Thyroid gland (tissue), 4 donors: ENCODE measurements at regions not wholly inside any gene's neighbourhood (a gene's known extent, or its start where the extent isn't known, plus 50 kb on each side); places are given as distances from the start of the nearest gene placed in this dataset.
A peak's percentile ranks its signal among the peaks of the same experiment; 100 is the strongest.

Experiments
- DNase-seq, 2 donors: peaks; one replicate each; pipeline ENCODE4 v3.0.0-alpha.2; 2019
- H3K27ac ChIP-seq, 3 donors: fragments of 200-600 bp; sonication (generic); 1 replicate in 2 of 3; 2 replicates in 1 of 3; pipeline ENCODE4 v1.5.1; 2016 to 2019; ENCODE audit warnings: mild to moderate bottlenecking in 1 of 3, moderate library complexity in 1 of 3
- H3K27me3 ChIP-seq: fragments of 200-600 bp; sonication (generic); one replicate; pipeline ENCODE4 v1.5.1; 2019
- H3K36me3 ChIP-seq, 2 donors: fragments of 200-600 bp; sonication (generic); one replicate each; pipeline ENCODE4 v1.5.1; 2016 to 2019
- H3K4me1 ChIP-seq, 2 donors: fragments of 200-600 bp; sonication (generic); one replicate each; pipeline ENCODE4 v1.5.1; 2017 to 2019
- H3K4me3 ChIP-seq, 3 donors: fragments of 200-600 bp; sonication (generic); replicated peaks in 1 of 3; 1 replicate in 2 of 3; 2 replicates in 1 of 3; pipeline ENCODE4 v1.5.1; 2016; ENCODE audit warnings: mild to moderate bottlenecking in 1 of 3
- H3K9me3 ChIP-seq: fragments of 200-600 bp; sonication (generic); one replicate; pipeline ENCODE4 v1.5.1; 2017
- POLR2A ChIP-seq, 2 donors: fragments of 450-650 bp; IDR thresholded peaks; one replicate each; pipeline ENCODE4 v1.6.1; 2017; ENCODE audit warnings: antibody characterized with exemption in 2 of 2, mild to moderate bottlenecking in 2 of 2, moderate library complexity in 1 of 2
- WGBS, 2 donors: methylation state at CpG; one replicate each; pipeline ENCODE4 v1.1.5; 2017; 5-methylcytosine and 5-hydroxymethylcytosine counted together
- intact Hi-C: fragments of 100-400 bp; cut with DNase I; formaldehyde crosslinking; loops from one replicate; pipeline ENCODE4 v1.15.1; 2023
- TF ChIP-seq, protein P1 (sequence below), 6 experiments: fragments of 200-600 bp in 3 of 6; fragments of 450-650 bp in 3 of 6; sonication (generic) in 3 of 6; IDR thresholded peaks; one replicate each; pipeline ENCODE4 v1.5.1; 2016 to 2019; ENCODE audit warnings: antibody characterized with exemption in 6 of 6, mild to moderate bottlenecking in 2 of 6, inconsistent platforms in 1 of 6, moderate library complexity in 1 of 6

DNA sequence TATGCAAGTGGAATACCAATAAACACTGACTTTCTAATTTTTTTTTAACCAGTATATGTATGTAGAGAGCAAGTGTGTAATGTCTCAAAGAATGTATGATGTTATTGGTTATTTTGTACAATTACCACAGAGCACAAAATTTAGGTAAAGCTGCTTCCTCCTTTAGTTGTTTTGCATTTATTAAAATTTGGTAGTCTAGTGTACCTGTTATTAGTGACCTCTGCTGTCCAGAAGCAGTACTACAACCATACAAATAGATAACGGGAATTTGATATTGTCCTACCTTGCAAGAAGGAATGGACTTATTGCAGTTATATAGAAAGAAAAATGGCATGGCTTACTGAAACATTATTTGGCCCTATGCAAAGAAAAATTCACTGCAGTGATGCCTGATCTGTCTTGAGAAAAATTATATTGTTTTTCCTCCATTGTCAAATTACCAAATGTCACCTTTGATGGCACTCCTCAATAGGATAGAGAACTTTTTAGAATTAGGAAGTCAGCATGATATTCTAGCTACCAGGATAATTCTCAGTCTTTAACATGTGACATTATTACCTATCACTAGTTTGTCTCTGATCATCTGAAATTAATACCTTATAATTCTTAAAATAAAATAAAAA is 153.9 kb upstream of the RMST start:
- Histone ChIP-seq H3K27me3 (no peaks in the 10 kb centered on the region), H3K9me3 (no peaks in the 10 kb centered on the region), H3K27ac (no peak overlapping the region), H3K36me3 (no peaks in the 10 kb centered on the region), H3K4me3 (no peak overlapping the region), H3K4me1 (no peaks in the 10 kb centered on the region)
- no peak for TF ChIP-seq POLR2A (IDR thresholded peaks at IDR 0.05)
- TF ChIP-seq, protein P1, sequence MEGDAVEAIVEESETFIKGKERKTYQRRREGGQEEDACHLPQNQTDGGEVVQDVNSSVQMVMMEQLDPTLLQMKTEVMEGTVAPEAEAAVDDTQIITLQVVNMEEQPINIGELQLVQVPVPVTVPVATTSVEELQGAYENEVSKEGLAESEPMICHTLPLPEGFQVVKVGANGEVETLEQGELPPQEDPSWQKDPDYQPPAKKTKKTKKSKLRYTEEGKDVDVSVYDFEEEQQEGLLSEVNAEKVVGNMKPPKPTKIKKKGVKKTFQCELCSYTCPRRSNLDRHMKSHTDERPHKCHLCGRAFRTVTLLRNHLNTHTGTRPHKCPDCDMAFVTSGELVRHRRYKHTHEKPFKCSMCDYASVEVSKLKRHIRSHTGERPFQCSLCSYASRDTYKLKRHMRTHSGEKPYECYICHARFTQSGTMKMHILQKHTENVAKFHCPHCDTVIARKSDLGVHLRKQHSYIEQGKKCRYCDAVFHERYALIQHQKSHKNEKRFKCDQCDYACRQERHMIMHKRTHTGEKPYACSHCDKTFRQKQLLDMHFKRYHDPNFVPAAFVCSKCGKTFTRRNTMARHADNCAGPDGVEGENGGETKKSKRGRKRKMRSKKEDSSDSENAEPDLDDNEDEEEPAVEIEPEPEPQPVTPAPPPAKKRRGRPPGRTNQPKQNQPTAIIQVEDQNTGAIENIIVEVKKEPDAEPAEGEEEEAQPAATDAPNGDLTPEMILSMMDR (IDR thresholded peaks at IDR 0.05): peak; percentile 53 to 90 (median 74)
- 10 to 23% methylated on average over 1 of the region's 1 CpG for WGBS, 2 donors
- intact Hi-C loops: no loop called here
- DNase-seq: no peak

DNA sequence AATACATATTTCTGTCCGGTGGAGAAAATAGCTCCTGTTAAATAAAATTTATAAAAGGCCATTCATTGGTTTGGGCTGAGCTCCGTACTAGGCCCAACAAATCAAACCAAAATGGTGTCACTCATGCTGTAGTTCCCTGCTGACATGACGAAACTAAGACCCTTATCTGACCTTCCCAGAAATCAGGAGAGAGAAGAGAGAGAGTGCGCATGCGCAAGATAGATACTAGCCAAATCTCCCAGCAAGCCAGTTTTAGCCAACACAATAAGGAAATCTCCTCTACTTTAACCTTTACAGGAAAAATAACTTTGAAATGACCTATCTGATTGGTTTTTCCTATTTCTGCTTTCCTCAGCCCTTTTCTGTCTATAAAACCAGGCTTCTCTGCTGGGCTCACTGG is 152.7 kb upstream of the RMST start:
- Histone ChIP-seq H3K4me3 (no peak overlapping the region), H3K4me1 (no peaks in the 10 kb centered on the region), H3K36me3 (no peaks in the 10 kb centered on the region), H3K27ac (no peak overlapping the region), H3K27me3 (no peaks in the 10 kb centered on the region), H3K9me3 (no peaks in the 10 kb centered on the region)
- intact Hi-C loops: no loop called here
- 81 to 83% methylated on average over 5 of the region's 5 CpGs for WGBS, 2 donors
- TF ChIP-seq, protein P1 (IDR thresholded peaks at IDR 0.05): no peak
- no peak for TF ChIP-seq POLR2A (IDR thresholded peaks at IDR 0.05)
- no peak for DNase-seq

DNA sequence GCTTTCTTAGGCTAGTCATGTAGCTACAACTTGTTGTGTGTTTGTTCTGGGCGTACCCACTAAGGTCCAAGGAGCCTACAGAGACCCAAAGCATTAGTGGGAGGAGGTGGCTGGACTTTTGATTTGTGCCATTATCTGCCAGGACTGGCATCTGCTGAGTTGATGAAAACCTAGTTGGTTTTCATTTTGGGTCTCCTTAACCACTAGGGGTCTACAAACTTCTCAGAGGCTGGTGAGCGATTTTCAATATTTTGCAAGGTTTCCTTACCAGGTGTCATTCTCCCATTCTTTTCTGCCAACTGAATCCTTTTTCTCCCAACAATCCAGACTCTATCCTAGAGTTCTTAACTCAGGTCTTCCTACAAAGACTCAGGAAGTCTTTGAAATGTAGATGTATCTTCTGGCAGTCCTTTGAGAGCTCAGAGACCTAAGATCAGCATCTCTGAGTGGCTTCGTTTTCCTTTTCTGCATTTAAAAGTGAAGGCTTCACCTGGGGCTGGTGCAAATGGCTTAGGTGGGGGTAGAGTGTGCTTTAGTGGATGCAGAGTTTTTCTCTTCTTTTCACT is 150.0 kb upstream of the RMST start:
- no peak overlapping the region for H3K4me3 ChIP-seq
- no peaks in the 10 kb centered on the region for H3K9me3 ChIP-seq
- 82 to 87% methylated on average over 3 of the region's 3 CpGs for WGBS, 2 donors
- no peak overlapping the region for H3K27ac ChIP-seq
- H3K36me3 ChIP-seq: no peaks in the 10 kb centered on the region
- H3K4me1 ChIP-seq: no peaks in the 10 kb centered on the region
- H3K27me3 ChIP-seq: no peaks in the 10 kb centered on the region
- intact Hi-C loops: no loop called here
- no peak for DNase-seq
- TF ChIP-seq POLR2A (IDR thresholded peaks at IDR 0.05): no peak
- TF ChIP-seq, protein P1 (IDR thresholded peaks at IDR 0.05): no peak

DNA sequence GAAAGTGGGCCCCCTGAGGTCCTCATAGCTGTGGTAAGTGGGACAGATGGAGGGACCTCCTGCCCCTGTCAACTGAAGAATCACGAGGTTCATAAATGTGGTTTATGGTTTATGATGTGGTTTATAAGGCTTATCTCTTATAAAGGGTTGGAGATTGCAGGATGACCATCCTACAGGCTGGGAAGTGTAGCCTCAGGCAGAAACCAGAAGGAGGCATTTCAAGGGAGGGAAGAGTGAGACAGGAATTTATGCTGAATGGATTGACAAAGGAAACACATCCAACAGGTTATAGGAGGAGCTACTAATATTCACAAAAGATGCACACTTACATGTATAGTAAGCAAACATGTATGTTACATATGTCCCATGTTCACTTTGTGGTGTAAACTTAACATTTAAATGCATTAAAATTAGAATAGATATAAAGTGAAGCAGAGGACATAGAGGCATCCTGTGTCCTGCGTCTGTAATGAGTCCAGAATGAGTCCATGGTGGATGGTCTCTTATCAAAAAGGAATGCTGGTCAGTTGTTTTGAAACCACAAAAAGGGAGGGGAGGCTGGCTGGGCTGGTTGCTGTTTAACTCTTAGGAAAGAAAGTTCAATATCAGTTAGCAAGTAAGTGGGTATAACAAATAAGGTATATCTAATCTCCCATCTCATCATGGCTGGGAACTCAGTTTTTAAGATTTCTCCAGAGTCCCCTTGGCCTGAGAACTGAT is 149.0 kb upstream of the RMST start:
- TF ChIP-seq, protein P1 (IDR thresholded peaks at IDR 0.05): no peak
- no peak for TF ChIP-seq POLR2A (IDR thresholded peaks at IDR 0.05)
- no peak for DNase-seq
- intact Hi-C loops: no loop called here
- H3K27me3 ChIP-seq: no peaks in the 10 kb centered on the region
- no peaks in the 10 kb centered on the region for H3K4me1 ChIP-seq
- WGBS, 2 donors: 71 to 73% methylated on average over 2 of the region's 2 CpGs
- no peaks in the 10 kb centered on the region for H3K36me3 ChIP-seq
- no peaks in the 10 kb centered on the region for H3K9me3 ChIP-seq
- H3K4me3 ChIP-seq: no peak overlapping the region
- H3K27ac ChIP-seq: no peak overlapping the region

DNA sequence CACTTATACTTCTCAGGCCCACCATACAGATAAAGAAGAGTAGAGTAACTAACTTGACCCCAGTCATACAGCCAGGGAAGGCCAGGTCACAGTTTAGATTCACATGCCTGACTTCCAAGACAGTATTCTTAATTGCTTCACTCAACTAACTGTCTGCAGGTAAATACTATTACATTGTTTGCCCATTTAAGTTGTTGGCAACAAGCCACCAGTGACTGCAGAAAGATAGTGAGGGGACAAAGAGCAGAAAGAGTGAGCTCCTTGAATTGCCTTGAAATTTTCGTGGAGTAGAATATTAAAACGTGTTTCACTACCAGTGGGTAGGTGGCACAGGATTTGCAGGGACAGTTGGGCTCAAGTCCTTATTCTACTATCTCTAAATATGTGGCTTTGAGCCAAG is 146.3 kb upstream of the RMST start:
- no peaks in the 10 kb centered on the region for H3K36me3 ChIP-seq
- no peaks in the 10 kb centered on the region for H3K4me1 ChIP-seq
- H3K27me3 ChIP-seq: no peaks in the 10 kb centered on the region
- H3K27ac ChIP-seq: no peak overlapping the region
- no peaks in the 10 kb centered on the region for H3K9me3 ChIP-seq
- TF ChIP-seq POLR2A (IDR thresholded peaks at IDR 0.05): no peak
- TF ChIP-seq, protein P1 (IDR thresholded peaks at IDR 0.05): no peak
- intact Hi-C loops: no loop called here
- no peak for DNase-seq
- no peak overlapping the region for H3K4me3 ChIP-seq
- 85 to 93% methylated on average over 2 of the region's 2 CpGs for WGBS, 2 donors
